Activated CD4-positive, alpha-beta T cell treated with anti-CD3 and anti-CD28 coated beads, Interleukin-2, amount 10 ng/mL, durations not matched to agents 24 days and 14 days (primary cell): ENCODE measurements at regions not wholly inside any gene's neighbourhood (a gene's known extent, or its start where the extent isn't known, plus 50 kb on each side); places are given as distances from the start of the nearest gene placed in this dataset.

Experiments used
- DNase-seq: peaks from one replicate; pipeline ENCODE4 v3.0.0; 2022
- H3K27ac Mint-ChIP-seq: one replicate; pipeline ENCODE4 v1.8.0; 2022; ENCODE audit warnings: mild to moderate bottlenecking, mixed read lengths
- H3K27me3 Mint-ChIP-seq: one replicate; pipeline ENCODE4 v1.8.0; 2022; ENCODE audit warnings: mixed read lengths
- H3K36me3 Mint-ChIP-seq: one replicate; pipeline ENCODE4 v1.8.0; 2022; ENCODE audit warnings: low read depth, mild to moderate bottlenecking, mixed read lengths
- H3K4me1 Mint-ChIP-seq: one replicate; pipeline ENCODE4 v1.8.0; 2021; ENCODE audit warnings: mixed read lengths
- H3K4me3 Mint-ChIP-seq: one replicate; pipeline ENCODE4 v1.8.0; 2022; ENCODE audit warnings: mild to moderate bottlenecking, moderate library complexity, mixed read lengths
- H3K9me3 Mint-ChIP-seq: one replicate; pipeline ENCODE4 v1.8.0; 2021; ENCODE audit warnings: mixed read lengths
- intact Hi-C: fragments of 100-400 bp; cut with micrococcal nuclease; formaldehyde crosslinking; loops from one replicate; pipeline ENCODE4 v1.15.1; 2023

DNA sequence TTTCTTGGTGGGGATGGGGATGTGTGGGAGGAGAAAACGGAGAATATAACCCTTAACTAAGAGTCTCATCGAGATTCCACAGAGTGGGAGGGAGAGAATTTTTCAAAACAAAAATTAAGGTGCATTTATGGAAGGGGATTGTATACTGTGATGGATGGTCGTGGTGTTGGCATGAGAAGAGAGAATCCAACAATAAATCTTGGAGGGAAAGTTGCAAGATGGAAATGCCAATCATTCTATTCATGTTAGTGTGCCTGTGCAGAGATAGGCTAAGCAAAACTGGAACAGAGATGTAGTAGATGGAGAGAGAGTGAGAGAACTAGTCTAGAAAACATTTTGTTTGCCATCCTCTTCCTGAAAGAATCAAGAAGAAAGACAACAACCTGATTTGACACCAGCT lies 613.1 kb downstream of the EBF1 start:
- DNase-seq: no peak
- intact Hi-C loops: no loop called here
- Mint-ChIP-seq H3K36me3 (no peaks in the 10 kb centered on the region), H3K9me3 (no peaks in the 10 kb centered on the region), H3K27me3 (peaks cover 4% of the 10 kb centered on the region), H3K4me3 (no peak overlapping the region), H3K27ac (no peak overlapping the region), H3K4me1 (no peaks in the 10 kb centered on the region)

DNA sequence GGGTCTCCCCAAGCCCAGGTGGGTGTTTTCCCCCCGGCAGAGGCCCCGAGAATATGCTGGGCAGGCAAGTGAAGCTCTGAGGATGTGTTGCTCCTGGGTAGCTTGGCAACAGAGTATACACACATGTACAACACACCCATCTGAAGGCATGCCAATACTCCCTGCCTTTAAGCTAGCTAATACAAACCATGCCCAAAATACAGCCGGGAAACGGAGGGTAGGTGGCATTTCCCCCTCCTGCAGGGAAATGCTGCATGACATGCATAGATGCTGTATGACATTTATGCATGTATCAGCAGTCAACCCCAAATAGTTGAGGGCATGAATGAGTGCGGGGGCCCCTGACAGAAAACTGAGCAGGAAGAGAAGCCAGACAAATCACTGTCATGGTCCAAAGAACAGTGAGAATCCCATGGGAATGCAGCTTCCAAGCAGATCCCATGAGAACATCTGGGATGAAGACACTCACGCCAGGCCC lies 614.1 kb downstream of the EBF1 start:
- H3K27me3 Mint-ChIP-seq: peaks cover 4% of the 10 kb centered on the region
- no peaks in the 10 kb centered on the region for H3K36me3 Mint-ChIP-seq
- no peaks in the 10 kb centered on the region for H3K9me3 Mint-ChIP-seq
- no peak overlapping the region for H3K4me3 Mint-ChIP-seq
- intact Hi-C loops: no loop called here
- H3K4me1 Mint-ChIP-seq: no peaks in the 10 kb centered on the region
- H3K27ac Mint-ChIP-seq: no peak overlapping the region
- no peak for DNase-seq

DNA sequence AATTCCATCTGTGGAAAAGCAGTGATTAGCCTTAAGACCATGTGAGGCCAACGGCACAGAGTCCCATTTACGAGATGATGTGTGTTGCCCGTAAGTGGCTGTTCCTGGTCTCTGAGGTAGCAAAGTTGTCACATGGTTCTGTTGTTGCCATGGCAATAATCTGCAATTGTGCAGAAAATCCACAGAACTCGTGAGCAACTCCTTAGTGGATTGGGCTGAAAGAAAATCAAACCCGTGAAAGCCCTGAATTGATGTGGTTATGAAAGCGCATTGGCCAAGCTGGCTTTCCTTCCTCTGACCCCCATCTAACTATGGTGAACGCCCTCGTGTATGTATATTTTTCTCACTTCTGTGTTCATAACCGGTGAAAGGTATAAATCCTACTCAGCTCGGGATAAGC lies 614.7 kb downstream of the EBF1 start:
- Mint-ChIP-seq H3K4me1 (no peaks in the 10 kb centered on the region), H3K27ac (no peak overlapping the region), H3K36me3 (no peaks in the 10 kb centered on the region), H3K4me3 (no peak overlapping the region), H3K27me3 (peaks cover 4% of the 10 kb centered on the region), H3K9me3 (no peaks in the 10 kb centered on the region)
- intact Hi-C loops: no loop called here
- no peak for DNase-seq

DNA sequence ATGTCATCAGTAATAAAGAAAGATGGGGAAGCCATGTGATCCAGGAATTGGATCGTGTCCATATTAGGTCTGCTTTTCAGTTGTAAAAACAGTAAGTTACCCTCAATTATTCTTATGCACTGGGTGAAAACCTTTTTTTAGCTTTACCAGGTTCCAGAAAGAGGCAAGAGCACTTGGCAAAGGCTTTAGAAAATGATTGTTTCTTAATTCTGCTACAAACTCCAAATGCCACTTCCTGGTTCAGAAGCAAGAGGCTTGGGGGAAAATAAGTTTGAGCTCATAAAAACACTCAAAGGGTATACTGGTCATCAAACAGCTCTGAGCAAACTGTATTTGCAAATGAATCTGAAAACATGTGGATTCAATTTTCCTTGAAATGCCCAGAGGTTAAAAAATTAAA lies 615.6 kb downstream of the EBF1 start:
- Mint-ChIP-seq H3K4me1 (no peaks in the 10 kb centered on the region), H3K27ac (no peak overlapping the region), H3K9me3 (no peaks in the 10 kb centered on the region), H3K27me3 (peaks cover 4% of the 10 kb centered on the region), H3K4me3 (no peak overlapping the region), H3K36me3 (no peaks in the 10 kb centered on the region)
- DNase-seq: no peak
- intact Hi-C loops: no loop called here

DNA sequence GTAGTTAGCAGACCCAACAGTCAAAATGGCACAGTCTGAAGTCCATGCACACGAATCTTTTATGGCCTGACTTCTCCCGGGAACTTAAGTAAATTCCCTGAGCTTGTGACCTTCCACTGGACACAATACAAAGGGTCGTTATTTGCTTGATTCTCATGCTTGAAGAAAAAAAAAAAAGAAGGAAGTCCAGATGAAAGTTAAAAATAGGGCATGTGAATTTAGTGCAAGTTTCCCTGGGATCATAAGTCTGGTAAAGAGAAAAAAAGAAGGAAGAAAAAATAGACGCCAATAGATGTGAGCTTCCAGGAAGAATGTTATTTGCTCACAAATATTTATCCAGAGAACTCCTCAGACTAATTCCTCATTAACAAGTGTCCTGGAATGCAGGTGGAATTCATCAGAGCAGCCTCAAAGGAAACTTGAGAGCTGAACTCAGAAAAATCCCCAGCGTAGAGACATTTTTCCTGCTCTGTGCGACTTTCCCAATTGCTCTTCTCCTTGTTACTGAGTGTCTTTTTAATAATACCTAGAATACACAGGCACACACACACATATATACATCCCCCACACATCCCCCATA lies 616.3 kb downstream of the EBF1 start:
- DNase-seq: no peak
- no peak overlapping the region for H3K4me3 Mint-ChIP-seq
- H3K9me3 Mint-ChIP-seq: no peaks in the 10 kb centered on the region
- H3K27me3 Mint-ChIP-seq: no peaks in the 10 kb centered on the region
- no peak overlapping the region for H3K27ac Mint-ChIP-seq
- no peaks in the 10 kb centered on the region for H3K4me1 Mint-ChIP-seq
- H3K36me3 Mint-ChIP-seq: no peaks in the 10 kb centered on the region
- intact Hi-C loops: no loop called here

DNA sequence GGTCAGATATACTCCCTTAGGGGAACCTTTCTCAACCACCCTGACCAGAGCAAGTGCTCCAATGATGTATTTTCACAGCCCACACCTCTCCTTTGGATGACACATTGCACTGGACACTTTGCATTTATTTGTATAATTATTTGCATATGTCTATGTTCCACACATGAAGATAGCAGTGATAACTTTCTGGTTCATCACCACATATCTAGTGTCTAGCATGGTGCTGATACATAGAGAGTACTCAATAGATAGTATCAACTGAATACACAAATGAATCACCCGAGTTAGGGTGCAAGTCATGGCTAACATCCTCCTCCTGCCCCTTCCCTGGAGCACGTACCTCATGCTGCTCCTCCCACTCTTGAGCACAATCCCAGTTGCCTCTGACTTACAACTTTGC lies 617.6 kb downstream of the EBF1 start:
- Mint-ChIP-seq H3K9me3 (no peaks in the 10 kb centered on the region), H3K4me1 (no peaks in the 10 kb centered on the region), H3K27ac (no peak overlapping the region), H3K36me3 (no peaks in the 10 kb centered on the region), H3K4me3 (no peak overlapping the region), H3K27me3 (peaks cover 3% of the 10 kb centered on the region)
- intact Hi-C loops: no loop called here
- no peak for DNase-seq

DNA sequence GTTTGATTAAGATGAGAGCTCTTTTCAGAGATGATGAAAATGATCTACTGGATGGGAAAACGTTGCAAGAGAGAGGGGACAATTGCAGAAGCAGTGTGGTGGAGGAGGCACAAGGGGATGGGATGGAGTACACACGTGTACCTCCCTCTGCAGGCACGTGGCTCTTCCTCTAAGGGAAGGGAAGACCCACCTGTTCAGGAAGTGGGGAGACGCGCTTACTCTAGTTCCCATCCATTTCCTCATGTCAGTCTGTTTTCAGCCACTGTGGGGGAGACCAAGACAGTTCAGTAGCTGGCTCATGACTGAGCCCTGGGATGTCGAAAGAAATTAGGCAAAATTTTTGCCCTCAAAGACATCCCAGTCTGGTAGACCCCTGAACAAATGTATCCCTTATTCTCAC lies 619.2 kb upstream of the CLINT1 start:
- peaks cover 4% of the 10 kb centered on the region for H3K27me3 Mint-ChIP-seq
- DNase-seq: no peak
- H3K4me3 Mint-ChIP-seq: no peak overlapping the region
- peaks cover 3% of the 10 kb centered on the region for H3K9me3 Mint-ChIP-seq
- intact Hi-C loops: no loop called here
- H3K36me3 Mint-ChIP-seq: no peaks in the 10 kb centered on the region
- H3K27ac Mint-ChIP-seq: no peak overlapping the region
- no peaks in the 10 kb centered on the region for H3K4me1 Mint-ChIP-seq

DNA sequence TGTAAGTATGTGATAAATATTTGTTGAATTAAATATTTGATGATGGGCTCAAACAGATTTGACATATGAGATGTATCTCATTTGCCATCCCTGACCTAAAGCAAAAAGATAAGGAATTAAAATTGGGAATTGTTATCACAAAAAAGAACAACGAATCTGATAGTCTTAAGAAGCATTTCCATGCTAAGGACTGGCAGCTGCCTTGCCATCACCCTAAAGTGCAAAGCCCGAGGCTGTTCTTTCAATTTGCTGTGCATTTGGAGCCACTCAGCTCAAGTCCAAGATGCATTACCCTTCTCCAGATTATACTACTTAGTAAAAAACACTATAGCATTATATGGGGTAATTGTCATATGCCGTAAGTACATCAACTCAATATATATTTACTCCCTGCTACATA lies 618.3 kb upstream of the CLINT1 start:
- Mint-ChIP-seq H3K4me3 (no peak overlapping the region), H3K27ac (no peak overlapping the region), H3K9me3 (peaks cover 3% of the 10 kb centered on the region), H3K27me3 (peaks cover 4% of the 10 kb centered on the region), H3K36me3 (no peaks in the 10 kb centered on the region), H3K4me1 (no peaks in the 10 kb centered on the region)
- intact Hi-C loops: no loop called here
- DNase-seq: no peak

DNA sequence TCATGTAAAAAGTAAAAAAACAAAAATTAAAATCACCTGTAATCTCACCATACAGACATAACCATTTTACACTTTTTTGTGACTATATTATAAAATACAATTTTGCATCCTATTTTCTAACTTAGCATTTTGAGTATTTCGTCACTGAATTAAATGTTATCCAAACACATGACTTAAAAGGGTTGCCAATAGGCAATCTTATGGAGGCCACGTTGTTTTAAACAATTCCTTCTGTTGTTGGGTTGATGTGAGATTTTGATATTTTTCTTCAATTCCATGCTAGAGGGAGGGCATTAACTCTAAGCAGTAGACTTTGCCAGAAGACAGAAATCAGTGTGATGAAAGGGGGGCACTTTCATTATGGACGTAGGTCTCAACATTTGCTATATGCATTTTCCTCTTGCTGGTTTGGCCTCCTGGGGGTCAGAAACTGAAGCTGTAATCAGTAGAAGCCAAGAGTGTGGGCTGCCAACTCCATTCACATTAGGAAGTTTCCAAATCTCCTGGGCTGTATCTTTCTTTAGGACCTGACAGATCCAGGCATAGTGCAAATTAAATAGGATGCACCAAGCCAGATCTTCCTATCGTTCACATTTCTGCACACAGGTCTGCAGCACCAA lies 614.2 kb upstream of the CLINT1 start:
- no peak for DNase-seq
- intact Hi-C loops: no loop called here
- Mint-ChIP-seq H3K4me3 (no peak overlapping the region), H3K9me3 (peaks cover 3% of the 10 kb centered on the region), H3K27ac (no peak overlapping the region), H3K36me3 (no peaks in the 10 kb centered on the region), H3K4me1 (no peaks in the 10 kb centered on the region), H3K27me3 (peaks cover 4% of the 10 kb centered on the region)

DNA sequence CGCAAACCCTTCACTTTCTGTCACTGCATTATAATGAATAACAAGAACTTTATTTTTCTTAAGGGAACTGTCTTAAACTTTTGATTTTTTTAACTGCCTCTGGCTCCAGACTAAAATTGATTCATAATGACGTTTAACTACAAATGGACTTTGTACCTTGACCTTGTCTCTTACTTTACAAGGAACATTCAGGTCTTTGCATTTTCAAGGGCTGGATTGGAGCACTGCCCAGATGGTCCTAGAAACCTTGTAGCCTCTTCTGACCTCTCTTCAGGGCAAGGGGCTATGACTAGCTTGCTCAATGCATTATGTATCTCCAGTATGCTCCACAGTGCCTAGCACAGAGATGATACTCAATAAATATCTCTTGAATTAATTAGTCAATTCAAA lies 612.6 kb upstream of the CLINT1 start:
- Mint-ChIP-seq H3K27me3 (peaks cover 1% of the 10 kb centered on the region), H3K27ac (no peak overlapping the region), H3K4me3 (no peak overlapping the region), H3K4me1 (no peaks in the 10 kb centered on the region), H3K36me3 (no peaks in the 10 kb centered on the region), H3K9me3 (peaks cover 3% of the 10 kb centered on the region)
- no peak for DNase-seq
- intact Hi-C loops: no loop called here

DNA sequence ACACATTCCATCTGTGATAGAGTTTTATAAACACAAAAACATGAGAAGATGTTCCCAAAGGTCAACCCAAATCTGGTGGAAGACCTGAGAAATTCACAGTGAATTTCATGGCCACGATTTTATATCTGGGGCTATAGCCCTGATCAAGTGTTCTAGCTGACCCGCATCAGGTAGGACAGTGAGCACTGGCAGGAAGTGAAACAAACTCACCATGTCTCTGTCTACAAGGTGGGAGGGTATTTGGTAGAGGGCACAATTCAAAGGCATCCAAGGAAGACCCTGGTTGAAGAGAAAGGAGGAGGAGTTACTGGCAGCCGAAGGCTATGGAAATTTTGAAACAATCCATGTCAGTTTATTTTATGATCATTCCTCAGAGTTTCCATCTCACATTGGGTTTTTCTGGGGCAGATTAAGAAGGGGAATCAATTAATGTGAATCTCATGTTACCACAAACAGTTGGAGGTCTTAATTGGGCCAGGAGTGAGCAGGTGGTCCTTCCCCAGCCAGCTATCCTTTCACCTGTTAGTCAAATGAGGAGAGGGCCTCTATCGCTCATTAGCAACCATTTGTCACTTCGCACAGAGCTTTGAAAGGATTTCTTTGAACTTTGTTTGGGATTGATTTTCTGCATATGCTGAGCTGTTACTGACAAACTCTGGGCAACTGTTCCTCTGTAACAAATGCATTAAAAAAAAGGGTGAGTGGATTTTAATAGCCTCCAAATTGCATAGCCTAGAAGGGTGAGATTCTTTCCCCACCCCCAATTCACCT lies 612.0 kb upstream of the CLINT1 start:
- no peaks in the 10 kb centered on the region for H3K36me3 Mint-ChIP-seq
- no peaks in the 10 kb centered on the region for H3K4me1 Mint-ChIP-seq
- no peak for DNase-seq
- H3K27me3 Mint-ChIP-seq: no peaks in the 10 kb centered on the region
- no peak overlapping the region for H3K4me3 Mint-ChIP-seq
- no peak overlapping the region for H3K27ac Mint-ChIP-seq
- H3K9me3 Mint-ChIP-seq: peaks cover 3% of the 10 kb centered on the region
- intact Hi-C loops: no loop called here

DNA sequence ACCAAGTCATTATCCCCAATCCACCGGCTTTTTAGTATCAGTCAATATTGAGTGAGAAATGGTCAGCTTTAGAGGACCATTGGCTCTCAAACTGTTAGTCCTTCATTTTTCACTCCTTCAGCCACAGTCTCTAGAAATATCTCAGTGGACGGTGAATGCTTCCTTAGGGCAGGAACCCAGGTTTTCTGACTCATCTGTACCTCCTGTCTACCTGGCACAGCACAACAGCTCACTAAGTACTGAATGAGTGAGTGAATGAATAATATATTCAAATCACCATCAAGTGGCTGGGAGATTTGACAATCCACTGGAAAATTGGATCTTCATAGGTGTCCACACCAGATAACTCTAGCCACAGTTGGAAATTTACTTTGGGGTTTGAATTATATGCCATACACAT lies 609.5 kb upstream of the CLINT1 start:
- no peak for DNase-seq
- Mint-ChIP-seq H3K27me3 (no peaks in the 10 kb centered on the region), H3K36me3 (no peaks in the 10 kb centered on the region), H3K27ac (no peak overlapping the region), H3K9me3 (peaks cover 2% of the 10 kb centered on the region), H3K4me3 (no peak overlapping the region), H3K4me1 (peaks cover 2% of the 10 kb centered on the region)
- intact Hi-C loops: no loop called here

DNA sequence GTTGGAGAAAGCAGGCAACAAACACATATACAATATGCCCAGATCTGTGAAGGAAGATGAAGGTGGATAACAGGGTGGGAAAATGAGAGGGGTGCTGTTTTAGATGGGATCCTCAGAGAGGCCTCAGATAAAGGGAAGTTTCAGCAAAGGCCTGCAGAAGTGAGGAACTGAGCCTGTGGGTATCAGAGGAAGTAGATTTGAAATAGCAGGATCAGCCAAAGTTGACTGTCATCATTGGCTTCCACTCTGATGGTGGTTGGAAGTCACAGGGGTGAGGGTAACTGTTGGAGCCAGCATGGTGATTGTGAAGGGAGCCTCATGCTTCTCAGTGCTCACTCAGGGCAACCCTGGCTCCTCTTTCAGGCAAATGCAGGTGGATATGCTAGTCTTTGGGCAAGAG lies 607.2 kb upstream of the CLINT1 start:
- DNase-seq: no peak
- Mint-ChIP-seq H3K4me3 (no peak overlapping the region), H3K9me3 (peaks cover 2% of the 10 kb centered on the region), H3K4me1 (peaks cover 2% of the 10 kb centered on the region), H3K36me3 (no peaks in the 10 kb centered on the region), H3K27me3 (no peaks in the 10 kb centered on the region), H3K27ac (no peak overlapping the region)
- intact Hi-C loops: no loop called here

DNA sequence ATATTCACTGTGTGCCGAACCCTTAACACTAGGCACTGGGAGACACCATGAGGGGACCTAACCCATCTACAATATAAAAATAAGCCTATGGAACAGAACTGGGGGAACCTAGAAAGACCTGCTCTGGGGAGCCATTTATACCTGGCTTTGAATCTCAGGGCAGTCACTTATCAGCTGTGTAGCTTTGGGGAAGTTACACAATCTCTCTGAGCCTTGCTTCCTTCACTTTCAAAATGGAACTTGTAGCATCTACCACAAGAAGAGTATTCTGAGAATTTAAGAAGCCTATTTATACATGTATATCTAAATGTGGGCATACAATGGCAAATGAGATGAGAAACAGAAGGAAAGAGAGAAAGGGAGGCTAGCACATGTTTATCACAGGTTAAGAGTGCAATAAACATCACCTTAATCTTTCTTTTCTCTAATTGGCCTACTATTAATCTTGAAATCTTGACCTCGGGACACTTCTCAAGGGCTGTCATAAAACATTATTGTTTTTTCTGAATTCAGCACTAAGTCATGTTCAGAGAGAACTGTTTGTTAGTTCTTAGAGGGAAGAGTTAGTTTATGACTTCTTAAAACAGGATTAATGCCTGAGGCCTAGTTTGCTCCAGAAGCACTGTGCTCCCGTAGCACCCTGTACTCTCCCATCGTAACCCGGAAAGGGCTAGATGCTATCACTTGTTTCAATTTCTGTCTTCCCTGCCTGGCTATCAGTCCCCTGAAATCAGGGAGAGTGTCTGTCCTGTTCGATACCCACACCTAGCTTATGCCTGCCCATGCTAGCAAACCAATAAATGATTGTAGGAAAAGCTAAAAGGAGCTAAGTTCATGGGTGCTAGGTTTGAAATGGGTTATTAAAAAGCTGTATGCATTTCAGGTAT lies 606.4 kb upstream of the CLINT1 start:
- intact Hi-C loops: no loop called here
- H3K4me1 Mint-ChIP-seq: peaks cover 2% of the 10 kb centered on the region
- DNase-seq: no peak
- no peak overlapping the region for H3K4me3 Mint-ChIP-seq
- no peaks in the 10 kb centered on the region for H3K27me3 Mint-ChIP-seq
- H3K9me3 Mint-ChIP-seq: peaks cover 2% of the 10 kb centered on the region
- H3K36me3 Mint-ChIP-seq: no peaks in the 10 kb centered on the region
- H3K27ac Mint-ChIP-seq: no peak overlapping the region
